HG02571 (cell line): ENCODE measurements at regions not wholly inside any gene's neighbourhood (a gene's known extent, or its start where the extent isn't known, plus 50 kb on each side); places are given as distances from the start of the nearest gene placed in this dataset.
"Not testable (repeated sequence)": the region's sequence is repeated elsewhere in the genome, so short reads cannot be mapped to it uniquely, and the experiment has no call there.

Experiments
- ATAC-seq: cut with Tn5 transposase; IDR thresholded peaks from one replicate; pipeline ENCODE4 v1.9.1; 2021; ENCODE audit warnings: mild to moderate bottlenecking, moderate library complexity; ENCODE audit not compliant: unreplicated experiment

DNA sequence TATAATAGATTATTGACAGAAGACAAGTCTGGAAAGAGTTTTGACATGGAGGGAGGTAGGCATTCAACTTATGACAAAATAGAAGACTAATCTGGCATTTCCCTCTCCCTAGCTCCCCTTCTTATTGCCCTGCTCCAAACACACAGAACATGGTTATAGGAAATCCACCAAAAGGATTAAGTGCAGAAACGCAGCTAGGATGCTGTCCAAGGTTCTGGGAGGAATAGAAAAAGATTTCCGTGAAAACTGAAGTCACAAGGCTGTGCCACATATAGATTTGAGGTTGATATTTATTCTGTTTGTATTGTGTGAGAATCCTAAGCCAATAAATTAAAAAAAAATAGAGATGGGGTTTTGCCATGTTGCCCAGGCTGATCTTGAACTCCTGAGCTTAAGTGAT is 107.9 kb upstream of the MAP3K7 start:
- no peak for ATAC-seq

DNA sequence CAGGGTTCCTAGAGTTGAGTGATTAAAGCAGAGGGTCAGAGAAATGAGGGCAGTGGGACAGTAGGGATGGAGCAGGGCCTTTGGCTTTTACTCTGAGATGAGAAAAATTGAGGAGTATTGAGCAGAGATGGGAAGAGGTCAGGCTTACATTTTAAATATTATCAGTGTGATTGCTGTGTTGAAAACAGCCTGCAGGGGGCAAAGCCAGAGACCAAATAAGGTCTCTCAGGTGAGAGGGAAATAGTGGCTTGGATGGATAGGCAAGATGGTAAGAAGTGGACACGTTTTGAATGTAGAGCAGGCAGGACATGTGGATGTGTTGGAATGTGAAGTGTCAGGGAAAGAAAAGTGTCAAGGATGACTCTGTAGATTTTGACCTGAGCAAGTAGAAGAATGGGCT is 105.0 kb upstream of the MAP3K7 start:
- ATAC-seq = no peak

DNA sequence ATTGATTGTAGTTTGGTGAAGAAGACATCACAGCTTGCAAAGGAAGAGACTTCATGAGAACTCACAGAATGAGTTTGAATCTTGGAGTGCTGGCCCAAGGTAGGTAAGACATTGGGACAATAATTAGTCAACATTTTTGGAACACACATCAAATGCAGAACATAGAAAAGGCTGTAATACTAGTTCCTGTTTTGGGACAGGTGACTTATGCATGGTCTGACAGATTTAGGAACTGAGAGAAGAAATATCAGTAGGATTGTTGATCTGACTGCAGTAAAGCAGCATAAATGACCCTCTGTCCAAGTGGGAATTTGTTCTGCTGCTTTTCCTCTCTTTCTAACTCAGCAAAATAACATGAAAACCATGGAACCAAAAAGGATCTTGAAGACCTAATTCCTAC is 102.3 kb upstream of the MAP3K7 start:
- ATAC-seq = no peak

DNA sequence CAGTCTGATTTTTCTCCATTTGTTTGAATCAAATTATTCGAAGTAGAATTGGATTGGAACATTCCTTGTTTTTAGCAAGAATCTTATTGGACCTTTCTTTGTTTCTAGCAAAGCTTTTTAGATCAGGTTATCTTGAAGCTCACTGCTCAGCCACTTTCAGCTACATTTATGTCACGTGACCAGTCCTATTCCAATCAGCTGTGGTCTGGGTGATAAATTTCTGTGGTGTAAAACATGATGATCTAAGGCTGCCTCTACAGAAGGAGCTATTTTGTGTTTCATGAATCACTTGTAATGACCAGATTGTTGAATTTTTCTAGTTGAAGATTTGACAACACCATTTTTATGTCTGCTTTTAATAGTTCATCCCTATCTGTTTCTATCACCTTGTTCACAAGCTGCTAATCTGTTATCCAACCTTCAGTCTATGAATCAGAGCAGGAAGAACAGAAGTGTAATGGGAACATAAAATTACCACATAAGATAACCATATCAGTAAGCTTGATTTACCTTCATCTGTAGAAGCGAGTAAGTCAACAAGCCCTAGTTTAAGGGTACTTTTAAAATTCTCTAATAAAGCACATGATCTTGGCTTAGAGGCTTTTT is 101.0 kb upstream of the MAP3K7 start:
- ATAC-seq = no peak

DNA sequence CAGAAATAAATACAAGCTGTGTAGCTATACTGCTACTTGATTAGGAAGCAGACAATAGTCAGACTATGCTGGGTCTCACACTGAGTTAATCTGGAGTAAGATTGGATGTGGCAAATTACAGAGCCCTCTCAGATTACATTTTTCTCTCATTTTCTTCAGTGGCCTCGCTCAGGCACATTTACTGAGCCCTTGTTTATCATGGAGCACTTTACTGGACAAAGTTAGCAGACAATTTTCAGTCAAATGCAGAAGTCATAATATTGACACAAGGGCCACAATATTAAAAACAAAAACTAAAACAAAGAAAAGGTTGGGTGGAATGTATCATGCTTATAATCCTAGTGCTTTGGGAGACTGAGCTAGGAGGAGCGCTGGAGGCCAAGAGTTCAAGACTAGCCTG is 95.0 kb upstream of the MAP3K7 start:
- ATAC-seq = no peak

DNA sequence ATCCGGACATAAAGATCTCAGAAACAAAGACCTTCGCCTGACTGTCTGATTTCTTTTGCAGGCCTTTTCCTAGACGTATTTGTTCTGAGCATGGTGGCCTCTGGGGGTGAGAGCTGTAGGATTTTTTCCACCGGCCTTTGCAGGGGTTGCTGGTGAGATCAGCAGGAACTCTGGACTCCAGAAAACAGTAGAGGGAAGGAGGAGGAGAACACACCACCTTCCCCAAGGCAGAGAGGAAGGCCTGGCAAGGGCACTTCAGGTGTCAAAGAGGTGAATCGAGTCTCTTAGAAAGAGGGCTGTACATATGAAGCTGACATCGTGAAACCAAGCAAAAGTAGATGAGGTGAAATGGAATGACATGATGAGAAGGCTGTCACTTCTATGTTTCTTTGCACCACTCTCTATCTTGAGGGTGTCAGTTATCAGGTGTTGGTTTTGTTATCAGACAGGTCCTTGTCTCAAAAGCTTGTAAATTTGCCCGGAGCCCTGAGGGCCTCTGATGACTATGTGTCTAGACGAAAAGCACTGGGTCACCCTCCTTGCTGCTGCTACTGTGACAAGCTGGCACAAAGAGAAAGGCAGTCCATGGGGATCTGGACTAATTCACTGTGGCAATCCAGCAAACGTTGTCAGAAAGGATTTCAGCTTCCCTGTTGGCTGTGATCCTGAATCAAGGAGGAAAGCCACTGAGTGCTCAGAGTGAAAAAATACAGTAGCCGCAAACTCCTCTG is 91.3 kb upstream of the MAP3K7 start:
- no peak for ATAC-seq

DNA sequence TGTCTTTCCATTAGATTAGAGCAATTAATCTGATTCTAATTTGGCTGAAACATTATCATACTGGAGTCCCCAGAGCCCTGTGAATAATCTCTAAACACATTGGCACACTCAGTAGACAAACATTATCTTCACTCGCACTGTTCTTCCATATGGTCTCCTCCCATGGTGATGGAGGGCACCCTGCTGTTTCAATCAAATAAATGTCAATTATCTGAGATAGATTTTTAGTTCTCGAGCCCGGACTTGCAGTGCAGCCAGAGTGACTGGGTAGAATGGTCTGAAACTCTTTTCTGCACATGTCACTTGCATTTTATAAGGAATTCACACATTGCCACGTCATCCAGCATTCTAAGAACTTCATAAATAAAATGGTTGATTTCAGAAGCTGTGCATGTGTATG is 90.6 kb upstream of the MAP3K7 start:
- no peak for ATAC-seq

DNA sequence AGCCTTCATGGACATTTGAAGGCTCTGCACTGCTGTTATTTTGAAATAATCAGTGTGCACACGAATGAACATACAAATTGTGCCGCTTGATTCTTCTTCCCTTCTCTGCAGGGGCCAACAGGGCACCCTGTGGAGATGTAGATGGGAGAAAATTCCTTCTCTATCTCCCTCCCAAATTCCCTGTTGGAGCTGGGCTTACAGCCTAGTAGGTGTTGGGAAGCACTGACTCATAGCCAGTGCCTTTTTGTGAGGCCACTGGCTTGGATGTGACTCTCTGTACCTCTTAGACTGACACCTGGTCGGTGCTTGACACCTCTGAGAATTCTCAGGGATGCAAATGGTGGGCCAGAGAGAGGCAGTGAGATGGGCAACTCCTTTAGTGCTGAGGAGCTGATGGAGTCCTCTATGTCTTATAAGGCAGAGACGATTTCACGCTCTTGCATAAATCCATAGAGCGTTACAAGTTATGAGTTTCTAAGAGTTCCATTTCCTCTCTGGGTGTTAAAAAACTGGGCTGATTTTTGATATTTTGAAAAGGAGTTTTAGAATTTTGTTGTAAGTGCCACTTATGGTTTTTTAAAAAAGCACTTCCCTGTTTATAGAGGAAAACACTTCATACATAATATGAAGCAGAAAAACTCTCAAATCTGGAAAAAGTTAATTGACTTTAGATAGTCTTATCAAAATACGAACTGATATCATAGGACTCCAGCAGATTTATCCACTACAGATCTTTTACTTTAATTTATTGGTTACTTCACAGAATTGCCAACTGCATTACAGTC is 89.8 kb upstream of the MAP3K7 start:
- ATAC-seq = no peak

DNA sequence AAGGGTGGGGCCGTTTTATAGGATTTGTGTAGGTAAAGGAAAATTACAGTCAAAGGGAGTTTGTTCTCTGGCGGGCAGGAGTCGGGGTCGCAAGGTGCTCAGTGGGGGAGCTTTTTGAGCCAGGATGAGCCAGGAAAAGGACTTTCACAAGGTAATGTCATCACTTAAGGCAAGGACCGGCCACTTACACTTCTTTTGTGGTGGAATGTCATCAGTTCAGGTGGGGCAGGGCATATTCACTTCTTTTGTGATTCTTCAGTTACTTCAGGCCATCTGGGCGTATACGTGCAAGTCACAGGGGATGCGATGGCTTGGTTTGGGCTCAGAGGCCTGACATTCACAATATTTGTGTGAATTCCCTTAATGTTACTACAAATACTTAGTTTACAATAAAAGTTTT is 88.2 kb upstream of the MAP3K7 start:
- ATAC-seq = not testable (repeated sequence)

DNA sequence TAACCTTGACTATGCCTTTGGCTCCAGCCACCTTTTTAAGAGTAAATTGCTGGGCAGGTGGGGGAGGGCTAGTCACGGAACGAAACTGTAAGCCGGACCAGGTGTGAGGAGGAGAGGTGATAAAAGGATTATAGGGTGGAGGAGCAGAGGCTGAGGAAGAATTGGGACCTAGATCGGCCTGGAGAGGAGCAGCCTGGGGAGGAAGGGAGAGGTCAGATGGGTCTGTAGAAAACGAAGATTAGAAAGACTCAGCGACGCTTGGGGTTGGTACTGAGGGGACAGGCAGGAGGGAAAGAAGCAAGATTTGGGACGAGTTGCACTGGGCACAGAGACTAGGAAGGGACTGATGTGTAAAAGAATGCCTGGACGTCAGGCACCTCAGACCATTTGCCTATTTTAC is 87.2 kb upstream of the MAP3K7 start:
- not testable (repeated sequence) for ATAC-seq

DNA sequence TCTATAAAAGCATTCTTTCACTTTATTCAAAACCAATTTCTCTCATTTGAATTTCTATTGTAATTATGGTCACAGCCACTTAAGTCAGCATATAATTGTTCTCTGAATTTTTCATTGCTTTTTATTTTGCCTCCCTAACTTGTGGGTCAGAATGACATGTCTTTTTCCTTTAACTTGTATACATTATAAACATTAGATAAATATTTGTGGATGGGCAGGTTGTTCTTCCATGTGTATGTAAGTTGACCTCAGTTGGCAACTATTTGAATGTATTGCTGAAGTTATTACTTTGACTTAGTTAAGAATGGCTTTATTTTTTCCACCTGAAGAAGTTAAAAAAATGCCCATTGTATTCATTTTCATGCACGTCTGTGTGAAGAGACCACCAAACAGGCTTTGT is 83.0 kb upstream of the MAP3K7 start:
- ATAC-seq = no peak

DNA sequence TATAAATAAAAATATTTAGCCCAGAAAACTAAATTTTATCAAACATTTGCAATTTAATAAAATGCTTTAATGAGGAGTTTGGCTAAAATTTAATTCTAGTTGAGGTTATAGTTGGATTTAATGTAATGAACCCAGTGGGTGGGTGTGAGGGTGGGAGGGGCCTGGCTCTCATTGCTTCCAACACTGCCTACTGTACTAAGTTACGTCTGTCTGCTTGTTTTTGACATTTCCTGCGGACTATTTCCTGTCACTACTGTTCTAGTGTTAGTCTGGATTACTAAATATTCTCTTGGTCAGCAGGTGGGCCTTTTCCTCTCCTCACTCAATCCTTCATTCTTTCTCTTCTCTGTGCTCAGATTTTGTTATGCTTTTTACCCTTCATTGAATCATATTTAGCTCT is 82.5 kb upstream of the MAP3K7 start:
- ATAC-seq = no peak

DNA sequence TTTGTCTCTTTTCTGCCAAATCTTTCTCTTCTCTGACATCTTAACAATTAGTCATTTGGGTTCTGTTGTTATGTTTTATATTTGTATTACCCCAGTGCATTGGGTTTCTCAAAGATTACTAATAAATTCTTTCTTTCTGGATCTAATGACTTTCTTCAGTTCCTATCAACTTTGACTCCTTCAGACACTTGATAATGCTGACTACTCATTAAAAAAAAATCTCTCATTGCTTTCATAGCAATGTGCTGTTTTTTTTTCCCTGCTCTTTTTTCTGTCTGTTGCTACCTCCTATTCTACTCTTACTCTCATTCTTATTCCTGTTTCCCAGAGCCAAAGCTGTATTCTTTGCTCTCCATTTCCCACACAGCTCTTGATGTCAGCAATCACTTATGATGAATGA is 81.3 kb upstream of the MAP3K7 start:
- no peak for ATAC-seq

DNA sequence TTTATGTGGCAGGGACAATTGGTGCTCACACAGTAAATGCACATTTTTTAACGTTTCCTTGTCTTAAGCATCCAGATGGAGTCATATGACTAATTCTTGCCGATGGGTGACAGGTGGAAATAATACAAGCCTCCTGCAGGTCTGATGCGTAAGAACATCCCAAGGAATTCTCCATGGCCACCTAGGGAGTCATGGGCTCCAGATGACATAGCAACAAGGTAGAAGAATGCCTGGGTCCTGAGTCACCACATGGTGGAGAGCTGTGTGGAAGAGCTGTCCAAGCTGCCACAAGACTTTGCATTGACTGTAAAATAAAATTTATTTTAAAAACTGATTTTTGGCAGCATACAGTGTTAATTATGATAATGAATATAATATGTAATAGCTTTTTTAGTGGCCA is 77.0 kb upstream of the MAP3K7 start:
- no peak for ATAC-seq

DNA sequence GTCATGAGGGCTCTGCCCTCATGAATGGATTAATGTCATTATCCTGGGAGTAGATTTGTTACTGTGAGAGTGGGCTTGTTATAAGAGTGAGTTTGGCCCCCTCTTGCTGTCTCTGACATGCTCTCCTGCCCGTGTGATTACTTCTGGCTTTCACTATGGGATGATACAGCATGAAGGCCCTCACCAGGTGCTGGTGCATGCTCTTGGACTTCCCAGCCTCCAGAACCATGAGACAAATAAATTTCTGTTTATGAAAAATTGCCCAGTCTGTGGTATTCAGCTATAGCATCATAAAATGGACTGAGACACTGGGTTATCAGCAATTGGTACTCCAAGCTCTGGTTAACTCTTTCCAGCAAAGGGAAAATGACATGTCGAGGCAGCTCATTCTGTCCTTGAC is 76.2 kb upstream of the MAP3K7 start:
- ATAC-seq = no peak

DNA sequence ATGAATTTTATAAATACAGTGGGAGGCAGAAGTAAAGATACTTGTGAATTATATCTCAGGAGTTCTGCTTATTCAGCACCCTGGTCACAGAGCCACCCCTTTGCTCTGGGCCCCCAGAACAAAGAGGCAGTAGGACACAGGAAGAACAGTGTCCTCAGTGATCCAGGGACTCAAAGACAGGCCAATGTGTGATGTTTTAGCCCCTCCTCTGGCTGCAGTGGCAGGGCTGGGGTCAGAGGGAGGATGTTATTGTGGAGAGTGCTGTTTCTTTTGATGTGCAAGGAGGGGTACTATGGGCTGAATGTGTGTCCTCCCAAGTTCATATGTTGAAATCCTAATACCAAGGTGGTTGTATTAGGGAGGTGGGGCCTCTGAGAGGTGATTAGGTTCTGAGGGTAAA is 74.1 kb upstream of the MAP3K7 start:
- no peak for ATAC-seq

DNA sequence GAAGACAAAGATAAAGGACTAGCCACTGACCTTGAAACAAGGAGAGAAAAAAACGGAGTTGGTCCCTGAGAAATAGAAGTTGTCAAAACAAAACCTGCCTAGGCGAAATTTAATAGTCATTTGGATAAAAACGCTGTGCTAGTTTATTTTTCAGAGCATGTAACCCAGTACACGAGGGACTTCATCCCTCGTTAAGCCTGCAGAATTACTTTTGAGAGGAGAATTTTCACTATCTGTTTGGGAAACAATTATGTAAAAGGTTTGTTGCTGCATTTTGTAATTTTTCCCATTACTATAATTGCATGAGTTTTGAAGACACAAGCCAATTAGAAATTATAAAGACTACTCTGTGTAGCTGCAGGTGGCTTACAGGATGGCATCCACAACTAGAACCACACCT is 71.6 kb upstream of the MAP3K7 start:
- no peak for ATAC-seq

DNA sequence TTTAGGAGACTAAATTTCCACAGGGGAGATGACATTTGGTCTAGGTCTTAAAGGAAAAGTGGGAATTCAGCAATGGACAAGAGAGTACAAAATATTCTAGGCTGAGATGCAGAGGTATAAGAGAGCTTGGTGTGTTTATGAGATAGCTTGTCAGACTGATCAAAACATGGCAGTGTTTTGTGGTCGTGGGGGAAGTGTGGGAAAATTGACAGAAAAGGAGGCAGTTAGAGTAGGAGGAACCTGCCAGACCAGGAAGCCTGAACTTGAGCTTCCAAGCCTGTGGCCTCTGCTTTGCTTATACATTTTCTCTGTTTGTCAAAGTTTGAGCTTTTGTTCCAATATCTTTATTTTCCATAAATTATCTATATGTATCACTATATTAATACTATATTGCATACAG is 69.5 kb upstream of the MAP3K7 start:
- no peak for ATAC-seq

DNA sequence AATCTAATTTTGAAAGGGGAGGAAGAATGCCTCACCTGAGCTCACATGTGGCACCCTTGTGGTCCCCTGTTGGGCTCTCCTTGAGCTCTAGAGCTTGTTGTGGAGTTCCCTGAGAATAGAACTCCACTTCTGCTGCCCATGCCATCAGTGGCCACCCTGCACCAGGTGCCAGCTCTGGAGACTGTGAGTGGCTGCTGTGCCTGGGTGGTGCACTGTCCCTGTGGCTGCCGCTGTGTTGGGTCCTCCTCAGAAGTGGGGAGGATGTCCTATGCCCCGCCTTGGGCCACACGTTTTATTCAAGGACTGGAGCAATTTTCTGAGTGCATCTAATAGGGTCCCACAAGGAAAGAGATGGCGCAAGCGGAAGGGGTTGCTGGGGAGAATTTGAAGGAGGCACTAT is 67.9 kb upstream of the MAP3K7 start:
- ATAC-seq = no peak

DNA sequence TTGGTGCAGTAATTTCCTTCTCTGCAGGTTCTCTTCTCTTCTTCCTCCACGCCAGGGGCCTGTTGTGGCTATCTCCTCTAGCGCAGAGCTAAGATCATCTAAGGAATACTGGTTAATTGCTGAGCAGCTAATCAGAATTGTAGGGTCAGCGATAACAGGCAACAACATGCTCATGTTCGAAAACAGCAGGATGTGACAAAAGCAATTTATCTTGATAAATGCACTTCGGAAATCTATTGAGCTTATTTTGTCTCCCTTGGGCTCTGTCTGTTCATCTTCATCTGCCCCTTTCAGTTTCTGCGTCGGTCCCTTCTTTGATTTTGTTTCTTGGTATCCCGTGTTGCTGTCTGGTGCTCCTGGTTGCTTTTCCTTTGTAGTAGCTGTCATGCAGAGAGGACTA is 67.3 kb upstream of the MAP3K7 start:
- no peak for ATAC-seq

DNA sequence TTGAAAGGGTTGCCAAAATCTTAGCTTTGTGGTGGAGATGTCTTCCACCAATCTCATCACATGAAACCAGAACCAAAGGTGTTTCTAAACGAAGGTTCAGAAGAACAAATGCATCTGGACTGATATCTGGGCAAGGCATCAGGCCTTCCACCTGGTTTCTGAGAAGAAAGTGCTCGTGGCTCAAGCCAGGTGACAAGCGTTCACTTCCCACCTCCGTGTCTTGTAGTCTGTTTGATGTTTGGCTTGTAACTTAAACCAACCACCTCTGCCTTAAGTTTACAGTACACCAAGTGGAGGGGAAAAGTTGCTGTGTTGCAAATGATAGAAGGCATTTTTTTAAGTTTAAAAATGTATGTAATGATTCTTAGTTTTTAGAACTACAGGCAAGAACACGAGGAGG is 66.9 kb upstream of the MAP3K7 start:
- ATAC-seq = no peak
